GM23248 (cell line): ENCODE measurements at regions not wholly inside any gene's neighbourhood (a gene's known extent, or its start where the extent isn't known, plus 50 kb on each side); places are given as distances from the start of the nearest gene placed in this dataset.

ENCODE experiments used
- EZH2 ChIP-seq: fragments of 200-600 bp; sonication (generic); IDR thresholded peaks from 2 replicates; pipeline ENCODE4 v1.6.1; 2018; ENCODE audit warnings: antibody characterized with exemption, mild to moderate bottlenecking; ENCODE audit not compliant: insufficient read depth, poor library complexity, severe bottlenecking
- EZH2phosphoT487 ChIP-seq: fragments of 200-600 bp; sonication (generic); IDR thresholded peaks from 2 replicates; pipeline ENCODE4 v1.6.1; 2018; ENCODE audit warnings: antibody characterized with exemption, moderate library complexity, mild to moderate bottlenecking, low read depth; ENCODE audit not compliant: insufficient read depth

DNA sequence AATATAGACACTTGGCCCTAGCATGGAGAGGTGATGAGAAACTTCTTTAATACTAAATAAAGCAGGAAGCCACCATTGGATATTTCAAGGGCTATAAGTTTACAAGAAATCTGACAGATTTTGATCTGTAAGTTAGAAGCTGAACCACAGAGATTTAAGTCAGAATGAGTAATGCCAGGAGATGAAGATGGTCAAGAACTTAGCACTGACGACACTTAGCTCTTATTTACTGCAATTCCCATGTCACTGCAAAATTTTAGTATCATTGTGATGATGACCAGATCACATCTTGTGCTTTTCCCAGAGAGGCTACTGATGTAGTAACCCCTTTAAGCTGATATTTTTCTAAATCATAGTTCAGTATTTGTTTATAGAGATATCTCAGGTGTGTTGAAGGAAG, 59.4 kb upstream of the CD96 start:
- no peak for TF ChIP-seq EZH2phosphoT487
- no peak for TF ChIP-seq EZH2
